HL-60 (cell line): ENCODE measurements at regions not wholly inside any gene's neighbourhood (a gene's known extent, or its start where the extent isn't known, plus 50 kb on each side); places are given as distances from the start of the nearest gene placed in this dataset.
A peak's percentile ranks its signal among the peaks of the same experiment; 100 is the strongest.

Source experiments
- CTCF ChIP-seq: IDR thresholded peaks from one replicate; pipeline ENCODE4 v1.5.1; 2011; ENCODE audit warnings: low read length, control low read depth, inconsistent platforms; ENCODE audit not compliant: insufficient read depth
- POLR2AphosphoS5 ChIP-seq: IDR thresholded peaks from 2 replicates; pipeline ENCODE4 v1.6.1; 2012; ENCODE audit warnings: low read depth

DNA sequence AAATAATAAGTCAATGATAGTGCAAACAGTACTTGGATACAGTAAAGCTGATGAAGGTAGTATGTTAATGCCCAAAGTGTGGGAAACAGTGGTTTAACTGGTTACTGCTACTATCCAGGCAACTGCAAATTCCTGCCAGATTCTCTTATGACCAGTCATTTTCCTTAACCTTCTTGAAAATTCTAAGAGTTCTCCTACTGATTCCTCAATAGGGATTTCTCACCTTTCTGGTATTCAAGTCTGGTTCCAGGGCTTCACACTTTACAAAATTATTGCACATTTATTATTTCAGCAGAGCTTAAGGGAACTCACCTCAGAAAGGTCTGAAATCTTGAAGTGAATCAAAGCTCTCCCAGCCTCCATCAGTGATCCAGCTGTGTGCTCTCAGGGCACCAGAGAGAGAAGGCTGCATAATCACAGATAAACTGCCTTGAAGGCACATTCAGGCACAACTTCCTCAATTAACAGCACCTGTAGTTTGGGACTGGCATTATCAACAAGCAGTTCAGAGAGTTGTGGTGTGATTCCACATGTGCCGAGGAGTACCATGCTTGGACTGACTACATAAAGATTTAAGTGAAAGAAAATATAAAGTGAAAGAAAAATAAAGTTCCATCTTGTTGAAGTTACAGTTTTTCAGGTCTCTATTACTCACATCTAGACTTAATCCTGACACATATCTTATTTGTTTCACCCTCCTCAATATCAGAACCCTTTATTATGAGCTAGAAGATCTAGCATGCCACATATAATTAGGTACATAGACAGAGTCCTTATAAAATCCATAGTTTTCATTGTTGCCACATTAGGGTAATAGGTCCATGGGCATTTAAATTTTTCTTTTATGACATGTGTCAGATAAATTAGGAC is 59.5 kb upstream of the TIPARP start:
- TF ChIP-seq CTCF: no peak
- TF ChIP-seq POLR2AphosphoS5: 0 out of 2 replicates have a peak, but pooled peaks have one; percentile 28
